IMR-90 (cell line): ENCODE measurements at regions not wholly inside any gene's neighbourhood (a gene's known extent, or its start where the extent isn't known, plus 50 kb on each side); places are given as distances from the start of the nearest gene placed in this dataset.

Source experiments
- ATAC-seq: fragments of 200-7000 bp; cut with Tn5 transposase; 2 replicates; pipeline ENCODE4 v1.9.1; 2020; ENCODE audit warnings: low read depth, mild to moderate bottlenecking, moderate library complexity
- BruUV-seq: library from RNA; stranded (reverse); fragments of 400-500 nt; replicated peaks from 2 replicates; lab custom pipeline; 2021; lab: Mats Ljungman, UMichigan
- CTCF ChIA-PET: fragments of 300-600 bp; formaldehyde crosslinking; extraction: SDS; loops from one replicate; lab custom pipeline; 2021; ENCODE audit warnings: antibody characterized with exemption; lab: Yijun Ruan, JAX
- POLR2A ChIA-PET: fragments of 300-600 bp; sonication (Branson Sonifier 250); formaldehyde crosslinking; loops from one replicate; lab custom pipeline; 2022; ENCODE audit warnings: antibody characterized with exemption; ENCODE audit not compliant: unreplicated experiment; lab: Charles Lee
- DNase-seq: peaks from one replicate; pipeline ENCODE4 v3.0.0; 2013
- H2AFZ ChIP-seq: replicated peaks from 2 replicates; pipeline ENCODE3; 2013; ENCODE audit warnings: low read length, mild to moderate bottlenecking; ENCODE audit not compliant: poor library complexity
- H2AK5ac ChIP-seq: 2 replicates; pipeline ENCODE4 v1.6.1; 2013; ENCODE audit warnings: low read depth, low read length, inconsistent platforms
- H2AK9ac ChIP-seq: replicated peaks from 2 replicates; pipeline ENCODE3; 2013; ENCODE audit warnings: mild to moderate bottlenecking, low read depth, low read length, moderate library complexity; ENCODE audit not compliant: poor library complexity
- H2BK120ac ChIP-seq: 2 replicates; pipeline ENCODE4 v1.6.1; 2013; ENCODE audit warnings: low read depth, low read length, inconsistent platforms
- H2BK15ac ChIP-seq: 3 replicates; pipeline ENCODE4 v1.6.1; 2013; ENCODE audit warnings: low read depth, low read length, inconsistent platforms
- H2BK20ac ChIP-seq: 2 replicates; pipeline ENCODE4 v1.6.1; 2013; ENCODE audit warnings: low read depth, mild to moderate bottlenecking, inconsistent platforms, low read length, moderate library complexity
- H2BK5ac ChIP-seq: 2 replicates; pipeline ENCODE4 v1.6.1; 2013; ENCODE audit warnings: mild to moderate bottlenecking, low read depth, low read length, inconsistent platforms; ENCODE audit not compliant: poor library complexity, severe bottlenecking
- H3K14ac ChIP-seq: replicated peaks from 2 replicates; pipeline ENCODE4 v1.6.1; 2013; ENCODE audit warnings: low read depth, low read length, inconsistent platforms
- H3K18ac ChIP-seq: 2 replicates; pipeline ENCODE4 v1.6.1; 2013; ENCODE audit warnings: low read depth, low read length, control low read depth
- H3K23ac ChIP-seq: 2 replicates; pipeline ENCODE4 v1.6.1; 2013; ENCODE audit warnings: low read depth, low read length, inconsistent platforms
- H3K27ac ChIP-seq: 2 replicates; pipeline ENCODE4 v1.5.1; 2013; ENCODE audit warnings: mild to moderate bottlenecking, control low read depth, low read length; ENCODE audit not compliant: insufficient read depth
- H3K27me3 ChIP-seq: 2 replicates; pipeline ENCODE4 v1.6.1; 2013; ENCODE audit warnings: low read length; ENCODE audit not compliant: control insufficient read depth, insufficient read depth
- H3K36me3 ChIP-seq: 2 replicates; pipeline ENCODE4 v1.6.1; 2013; ENCODE audit warnings: low read length, mixed read lengths; ENCODE audit not compliant: control insufficient read depth, insufficient read depth
- H3K4ac ChIP-seq: 2 replicates; pipeline ENCODE4 v1.6.1; 2013; ENCODE audit warnings: low read depth, low read length, inconsistent platforms
- H3K4me1 ChIP-seq: 2 replicates; pipeline ENCODE4 v1.6.1; 2013; ENCODE audit warnings: low read length, mixed read lengths; ENCODE audit not compliant: control insufficient read depth, insufficient read depth
- H3K4me2 ChIP-seq: 2 replicates; pipeline ENCODE4 v1.6.1; 2013; ENCODE audit warnings: low read depth, mild to moderate bottlenecking, control low read depth, low read length, moderate library complexity
- H3K4me3 ChIP-seq: 2 replicates; pipeline ENCODE4 v1.5.1; 2013; ENCODE audit warnings: low read depth, mild to moderate bottlenecking, control low read depth, low read length, moderate library complexity; ENCODE audit not compliant: insufficient read depth
- H3K56ac ChIP-seq: 2 replicates; pipeline ENCODE4 v1.6.1; 2013; ENCODE audit warnings: low read length, inconsistent platforms; ENCODE audit not compliant: insufficient read depth; ENCODE audit errors: extremely low read depth
- H3K79me1 ChIP-seq, 2 experiments: 2 replicates each; pipeline ENCODE4 v1.6.1; 2013; ENCODE audit warnings: low read length in 2 of 2, inconsistent platforms in 1 of 2, low read depth in 1 of 2
- H3K9ac ChIP-seq: 2 replicates; pipeline ENCODE4 v1.6.1; 2013; ENCODE audit warnings: low read depth, low read length, control low read depth
- H3K9me1 ChIP-seq: 2 replicates; pipeline ENCODE4 v1.6.1; 2013; ENCODE audit warnings: low read length, inconsistent platforms; ENCODE audit not compliant: insufficient read depth
- H3K9me3 ChIP-seq: 2 replicates; pipeline ENCODE4 v1.6.1; 2013; ENCODE audit warnings: low read length; ENCODE audit not compliant: control insufficient read depth, insufficient read depth
- H4K20me1 ChIP-seq: 2 replicates; pipeline ENCODE4 v1.6.1; 2013; ENCODE audit warnings: low read length, inconsistent platforms; ENCODE audit not compliant: insufficient read depth
- H4K5ac ChIP-seq: 2 replicates; pipeline ENCODE4 v1.6.1; 2013; ENCODE audit warnings: mild to moderate bottlenecking, low read depth, low read length, control low read depth
- H4K8ac ChIP-seq, 2 experiments: 2 replicates each; pipeline ENCODE4 v1.6.1; 2013; ENCODE audit warnings: low read depth in 2 of 2, low read length in 2 of 2, control low read depth in 1 of 2, inconsistent platforms in 1 of 2
- H4K91ac ChIP-seq: 2 replicates; pipeline ENCODE4 v1.6.1; 2013; ENCODE audit warnings: low read depth, low read length, inconsistent platforms; ENCODE audit not compliant: insufficient read depth
- BHLHE40 ChIP-seq: fragments of 150-350 bp; IDR thresholded peaks from 2 replicates; pipeline ENCODE4 v1.6.1; 2016; ENCODE audit warnings: mild to moderate bottlenecking, low read depth, low read length
- CEBPB ChIP-seq: IDR thresholded peaks from 2 replicates; pipeline ENCODE4 v1.6.1; 2012; ENCODE audit warnings: low read depth, low read length, improper control_type of control experiment
- CHD1 ChIP-seq: IDR thresholded peaks from 2 replicates; pipeline ENCODE4 v1.6.1; 2012; ENCODE audit warnings: low read depth, low read length, improper control_type of control experiment
- CTCF ChIP-seq: conservative IDR thresholded peaks from 2 replicates; pipeline ENCODE4 v1.5.1; 2012; ENCODE audit warnings: mild to moderate bottlenecking, low read depth, low read length, improper control_type of control experiment
- ELK1 ChIP-seq: fragments of 150-350 bp; IDR thresholded peaks from 2 replicates; pipeline ENCODE4 v1.6.1; 2016; ENCODE audit warnings: low read depth, mild to moderate bottlenecking, low read length, moderate library complexity, borderline replicate concordance
- FOS ChIP-seq: fragments of 150-350 bp; IDR thresholded peaks from 2 replicates; pipeline ENCODE4 v1.6.1; 2016; ENCODE audit warnings: low read depth, low read length
- MAFK ChIP-seq: IDR thresholded peaks from 2 replicates; pipeline ENCODE4 v1.6.1; 2012; ENCODE audit warnings: low read depth, low read length, improper control_type of control experiment
- MAZ ChIP-seq: IDR thresholded peaks from 2 replicates; pipeline ENCODE4 v1.6.1; 2012; ENCODE audit warnings: low read depth, mild to moderate bottlenecking, low read length, improper control_type of control experiment, moderate library complexity, borderline replicate concordance
- MXI1 ChIP-seq: IDR thresholded peaks from 2 replicates; pipeline ENCODE4 v1.6.1; 2012; ENCODE audit warnings: low read depth, mild to moderate bottlenecking, low read length, moderate library complexity, borderline replicate concordance
- NFE2L2 ChIP-seq: fragments of 150-350 bp; IDR thresholded peaks from 2 replicates; pipeline ENCODE4 v1.6.1; 2016; ENCODE audit warnings: low read depth, mild to moderate bottlenecking, low read length
- POLR2A ChIP-seq: IDR thresholded peaks from 2 replicates; pipeline ENCODE4 v1.6.1; 2012; ENCODE audit warnings: mild to moderate bottlenecking, low read depth, low read length
- RAD21 ChIP-seq: IDR thresholded peaks from 2 replicates; pipeline ENCODE4 v1.6.1; 2012; ENCODE audit warnings: low read length, improper control_type of control experiment
- RCOR1 ChIP-seq: IDR thresholded peaks from 2 replicates; pipeline ENCODE4 v1.6.1; 2012; ENCODE audit warnings: mild to moderate bottlenecking, low read length, improper control_type of control experiment; ENCODE audit not compliant: insufficient replicate concordance
- RFX5 ChIP-seq: IDR thresholded peaks from 2 replicates; pipeline ENCODE4 v1.8.0; 2012; ENCODE audit warnings: low read depth, mild to moderate bottlenecking, low read length, moderate library complexity
- SMC3 ChIP-seq: fragments of 150-350 bp; IDR thresholded peaks from 2 replicates; pipeline ENCODE4 v1.6.1; 2016; ENCODE audit warnings: low read depth, mild to moderate bottlenecking, antibody characterized with exemption, low read length, moderate library complexity
- USF2 ChIP-seq: fragments of 150-350 bp; IDR thresholded peaks from 2 replicates; pipeline ENCODE4 v1.6.1; 2017; ENCODE audit warnings: mild to moderate bottlenecking, antibody characterized with exemption, low read length, low read depth
- WGBS, 2 experiments: methylation state at CpG; one replicate each; pipeline versions ENCODE4 v1.1.5 to v1.1.7; 2013; ENCODE audit warnings: missing lambda C conversion rate in 2 of 2; ENCODE audit not compliant: insufficient read length in 1 of 2; ENCODE audit errors: extremely low coverage in 2 of 2; 5-methylcytosine and 5-hydroxymethylcytosine counted together
- dilution Hi-C: fragments of 300-500 bp; cut with HindIII; formaldehyde crosslinking; loops from one replicate; pipeline ENCODE4 v1.14.3; 2018; ENCODE audit warnings: low sequenced_read_pairs; ENCODE audit not compliant: unreplicated experiment
- in situ Hi-C: fragments of 300-500 bp; cut with MboI; formaldehyde crosslinking; loops from 3 replicates; pipeline ENCODE4 v1.14.3; 2019; ENCODE audit warnings: low sequenced_read_pairs, inconsistent platforms, mixed read lengths
- intact Hi-C: fragments of 100-400 bp; cut with micrococcal nuclease; formaldehyde crosslinking; loops from 2 replicates; pipeline ENCODE4 v1.10.0; 2022

- Histone ChIP-seq H4K91ac (no peak overlapping the region), H2BK20ac (no peak overlapping the region), H3K79me1 (no peaks in the 10 kb centered on the region), H4K5ac (no peak overlapping the region), H3K14ac (no peak overlapping the region), H3K27ac (no peak overlapping the region), H3K18ac (no peak overlapping the region), H3K23ac (no peak overlapping the region), H4K20me1 (no peaks in the 10 kb centered on the region), H3K56ac (no peak overlapping the region), H3K4me1 (no peaks in the 10 kb centered on the region), H3K27me3 (no peaks in the 10 kb centered on the region), H2AK9ac (no peak overlapping the region), H3K36me3 (no peaks in the 10 kb centered on the region), H3K4me3 (no peak overlapping the region), H3K9ac (no peak overlapping the region), H2BK120ac (no peak overlapping the region), H2BK5ac (no peak overlapping the region), H3K9me3 (peaks cover 16% of the 10 kb centered on the region), H4K8ac (no peak overlapping the region), H2AK5ac (no peak overlapping the region), H2BK15ac (no peak overlapping the region), H2AFZ (no peak overlapping the region), H3K4me2 (no peak overlapping the region), H3K4ac (no peak overlapping the region), H3K9me1 (no peaks in the 10 kb centered on the region)
- TF ChIP-seq BHLHE40: no peak
- no peak for TF ChIP-seq ELK1
- no peak for TF ChIP-seq RCOR1
- TF ChIP-seq CEBPB: no peak
- no peak for TF ChIP-seq MAZ
- TF ChIP-seq CHD1: no peak
- no peak for TF ChIP-seq POLR2A
- TF ChIP-seq RAD21: no peak
- TF ChIP-seq MXI1: no peak
- TF ChIP-seq MAFK: no peak
- TF ChIP-seq RFX5: no peak
- TF ChIP-seq NFE2L2: no peak
- TF ChIP-seq SMC3: no peak
- no peak for TF ChIP-seq CTCF
- no peak for TF ChIP-seq USF2
- TF ChIP-seq FOS: no peak
- ChIA-PET CTCF (no interaction called here), POLR2A (no interaction called here)
- DNase-seq (no peak), ATAC-seq (no peak)
- intact Hi-C loops (no loop called here), in situ Hi-C loops (no loop called here), dilution Hi-C loops (no loop called here)
- WGBS, 2 experiments: no CpG with 5 or more reads among the region's 8 CpGs
- no TSS peak for BruUV-seq
Measured at GRCh38 chr10:117710181-117710798, 167.7 kb downstream of the EMX2 start.
